GM19324 (cell line): ENCODE measurements at regions not wholly inside any gene's neighbourhood (a gene's known extent, or its start where the extent isn't known, plus 50 kb on each side); places are given as distances from the start of the nearest gene placed in this dataset.
"Not testable (repeated sequence)": the region's sequence is repeated elsewhere in the genome, so short reads cannot be mapped to it uniquely, and the experiment has no call there.

Experiments
- ATAC-seq: cut with Tn5 transposase; IDR thresholded peaks from one replicate; pipeline ENCODE4 v1.9.1; 2021; ENCODE audit warnings: mild to moderate bottlenecking, moderate library complexity; ENCODE audit not compliant: unreplicated experiment, low FRiP score

DNA sequence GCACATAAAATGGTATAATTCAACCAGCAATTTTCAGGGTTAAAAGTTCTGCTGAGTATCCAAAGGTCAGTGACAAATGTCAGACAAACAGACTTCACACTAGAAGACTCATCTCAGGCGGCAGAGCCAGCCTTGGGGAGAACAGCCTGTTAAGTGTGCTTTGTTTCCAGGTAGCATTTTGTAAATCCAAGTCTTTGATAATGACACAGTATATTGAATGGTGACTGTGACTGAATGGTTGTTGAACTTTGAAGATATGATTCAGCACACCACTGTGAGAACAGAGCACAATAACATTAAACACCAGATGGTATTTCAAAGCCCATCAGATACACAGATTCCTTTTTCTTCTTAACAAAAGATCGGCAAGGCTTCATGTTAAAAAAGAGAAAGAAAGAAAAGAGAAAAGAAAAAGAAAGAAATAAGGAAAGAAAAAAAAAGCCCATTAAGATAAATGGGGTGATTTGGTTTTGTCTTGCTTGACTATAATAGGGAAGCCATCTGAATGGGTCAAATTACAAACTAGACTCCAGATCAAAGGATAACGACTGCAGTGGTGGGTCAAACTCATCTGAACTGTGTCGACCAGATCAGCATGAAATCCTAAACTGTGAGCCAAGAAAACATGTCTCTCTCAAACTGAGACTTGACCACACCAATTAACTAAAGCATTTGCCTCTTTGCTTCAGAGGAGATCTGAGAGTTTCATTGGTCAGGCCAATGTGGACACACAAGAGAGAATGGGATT, 313.0 kb upstream of the ZNF608 start:
- ATAC-seq = no peak

DNA sequence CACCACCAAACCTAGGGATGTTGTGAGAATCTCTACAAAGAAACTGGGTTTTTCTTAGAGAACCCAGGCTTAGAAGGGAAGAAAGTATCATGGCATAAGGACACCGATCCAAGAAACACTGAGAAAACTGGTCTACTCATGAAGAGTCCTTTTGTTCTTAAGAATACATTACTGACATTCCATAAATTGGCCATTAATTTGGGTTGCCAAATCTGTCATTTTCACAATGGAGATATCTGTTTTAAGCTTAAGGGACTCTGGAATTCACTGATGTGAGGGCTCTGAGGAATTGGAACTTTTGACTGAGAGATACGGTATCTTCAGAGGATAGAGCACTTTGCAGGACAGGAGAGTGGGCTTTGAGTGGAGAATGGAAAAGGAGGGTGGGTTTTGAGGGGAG, 315.3 kb upstream of the ZNF608 start:
- no peak for ATAC-seq

DNA sequence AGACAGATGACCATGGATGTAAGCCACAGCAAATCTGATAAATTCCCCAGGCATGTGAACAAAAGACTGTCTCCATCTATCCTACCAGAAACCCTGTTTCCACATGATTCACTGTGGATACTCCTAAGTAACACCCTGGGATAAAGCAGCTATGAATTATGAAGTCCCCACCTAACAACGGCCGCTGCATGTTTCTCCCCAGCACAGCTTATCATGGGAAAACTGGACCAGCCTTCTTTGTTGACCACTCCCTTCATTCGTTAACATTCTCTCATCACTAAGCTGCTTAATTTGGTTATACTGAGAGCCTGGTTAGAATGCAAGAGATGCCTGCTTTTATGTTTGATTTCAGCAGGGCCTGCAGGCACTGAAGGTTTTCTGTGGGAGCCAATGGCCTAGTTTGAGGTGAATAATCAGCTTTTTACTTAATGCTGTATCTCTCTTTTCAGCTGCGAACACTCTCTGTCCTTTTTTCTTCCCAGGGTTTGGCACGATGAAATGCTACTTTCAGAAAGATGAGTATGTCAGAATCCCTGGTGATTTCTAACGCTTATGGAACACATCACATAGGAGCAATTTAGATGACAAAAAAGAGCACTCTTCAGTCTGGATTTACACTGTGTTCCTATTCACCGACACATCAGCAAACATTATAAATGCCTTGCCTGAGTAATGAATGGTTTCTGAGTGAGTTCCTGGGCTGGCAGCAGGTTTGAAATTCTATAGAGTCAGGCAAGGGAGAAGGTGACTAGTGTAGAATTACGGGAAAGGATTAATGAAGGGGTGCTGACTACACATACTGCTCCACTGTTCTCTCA, 318.4 kb upstream of the ZNF608 start:
- ATAC-seq = no peak

DNA sequence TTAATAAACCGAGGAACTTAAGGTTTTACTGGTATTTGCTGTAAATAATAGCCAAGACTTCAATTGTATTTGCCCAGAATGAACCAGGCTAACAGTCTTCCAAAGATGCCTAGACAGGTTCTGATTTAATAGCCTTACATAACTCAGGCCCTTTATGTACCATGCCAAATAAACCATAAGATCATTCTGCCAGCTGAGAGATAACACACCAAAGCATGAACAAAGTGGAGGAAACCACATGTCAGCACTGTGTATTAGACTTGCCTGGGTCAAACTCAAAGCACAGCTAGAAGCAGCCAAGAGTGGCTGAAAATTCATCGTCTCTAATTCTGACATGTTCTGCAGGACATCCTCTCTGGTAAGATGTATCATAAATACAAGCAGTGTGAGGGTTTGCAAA, 319.3 kb upstream of the ZNF608 start:
- no peak for ATAC-seq

DNA sequence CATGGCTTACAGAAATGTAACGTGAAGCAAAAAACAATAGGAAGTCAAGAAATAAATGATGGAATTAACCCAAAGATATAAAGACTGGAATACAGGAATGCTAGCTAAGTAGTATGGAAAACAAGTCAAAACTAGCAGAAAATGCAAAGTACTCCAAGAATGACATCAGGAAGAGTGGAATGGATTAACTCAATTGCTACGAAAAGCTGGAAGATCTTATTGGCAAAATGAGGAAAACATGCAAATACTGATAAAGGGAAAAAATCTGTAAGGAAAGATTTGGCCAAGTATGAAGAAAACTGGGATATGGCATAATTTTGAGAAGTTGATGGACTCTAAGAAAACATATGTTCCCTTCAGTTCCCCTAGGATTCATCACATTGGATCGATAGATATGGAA, 324.5 kb upstream of the ZNF608 start:
- no peak for ATAC-seq

DNA sequence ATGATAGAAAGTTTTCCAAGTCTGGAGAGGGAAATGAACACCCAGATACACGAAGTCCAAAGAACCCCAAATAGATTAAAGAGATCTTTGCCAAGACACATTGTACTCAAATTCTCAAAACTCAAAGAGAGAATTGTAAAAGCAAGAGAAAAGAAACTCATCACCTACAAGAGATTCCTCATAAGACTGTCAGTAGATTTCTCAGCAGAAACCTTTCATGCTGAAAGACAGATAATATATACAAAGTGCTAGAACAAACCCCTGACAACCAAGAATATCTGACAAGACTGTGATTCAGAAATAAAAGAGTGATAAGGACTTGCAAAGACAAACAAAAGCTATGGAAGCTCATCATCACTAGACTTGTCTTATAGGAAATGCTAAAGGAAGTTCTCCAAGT, 326.7 kb upstream of the ZNF608 start:
- no peak for ATAC-seq

DNA sequence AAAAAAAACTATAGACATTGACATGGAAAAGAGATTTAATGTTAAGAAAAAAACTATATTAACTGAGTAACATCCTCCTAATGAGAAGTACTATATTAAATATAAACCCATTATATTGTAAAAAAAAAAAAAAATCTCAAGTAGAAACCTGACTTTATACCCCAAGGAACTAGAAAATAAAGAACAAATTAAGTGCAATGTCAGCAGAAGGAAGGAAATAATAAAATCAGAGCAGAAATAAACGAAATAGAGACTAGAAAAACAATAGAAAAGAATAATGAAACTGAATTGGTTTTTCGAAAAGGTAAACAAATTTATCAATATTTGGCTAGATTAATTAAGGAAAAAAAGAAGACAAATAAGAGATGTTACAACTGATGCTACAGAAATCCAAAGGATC, 329.1 kb upstream of the ZNF608 start:
- ATAC-seq = no peak

DNA sequence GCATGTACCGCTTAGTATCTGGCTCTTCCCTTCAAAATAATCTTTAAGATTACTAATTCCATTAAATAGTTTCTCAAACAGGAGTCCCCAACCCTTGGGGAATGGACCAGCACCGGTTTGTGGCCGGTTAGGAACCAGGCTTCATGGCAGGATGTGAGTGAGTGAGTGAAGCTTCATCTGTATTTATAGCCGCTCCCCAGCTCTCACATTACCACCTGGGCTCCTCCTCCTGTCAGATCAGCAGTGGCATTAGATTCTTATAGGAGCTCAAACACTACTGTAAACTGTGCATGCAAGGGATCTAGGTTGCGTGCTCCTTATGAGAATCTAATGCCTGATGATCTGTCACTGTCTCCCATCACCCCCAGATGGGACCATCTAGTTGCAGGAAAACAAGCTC, 332.6 kb upstream of the ZNF608 start:
- not testable (repeated sequence) for ATAC-seq

DNA sequence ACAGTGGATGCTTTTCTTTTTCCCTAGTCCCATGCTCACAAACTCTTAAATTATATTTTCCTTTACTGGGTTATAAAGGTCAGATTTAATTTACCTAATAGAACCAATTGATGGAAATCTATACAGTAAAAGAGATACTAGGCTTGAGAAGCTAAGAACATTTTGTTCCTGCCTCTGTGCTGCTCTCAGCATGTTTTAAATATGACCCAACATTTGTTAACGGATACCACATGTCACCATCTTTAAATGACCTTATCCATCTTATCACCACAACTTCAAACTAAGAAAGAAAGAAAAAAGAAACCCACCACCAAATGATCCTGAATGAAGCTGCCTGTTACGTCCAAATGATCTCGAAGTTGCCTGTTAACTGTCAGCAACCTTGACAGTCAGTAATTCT, 334.7 kb upstream of the ZNF608 start:
- no peak for ATAC-seq

DNA sequence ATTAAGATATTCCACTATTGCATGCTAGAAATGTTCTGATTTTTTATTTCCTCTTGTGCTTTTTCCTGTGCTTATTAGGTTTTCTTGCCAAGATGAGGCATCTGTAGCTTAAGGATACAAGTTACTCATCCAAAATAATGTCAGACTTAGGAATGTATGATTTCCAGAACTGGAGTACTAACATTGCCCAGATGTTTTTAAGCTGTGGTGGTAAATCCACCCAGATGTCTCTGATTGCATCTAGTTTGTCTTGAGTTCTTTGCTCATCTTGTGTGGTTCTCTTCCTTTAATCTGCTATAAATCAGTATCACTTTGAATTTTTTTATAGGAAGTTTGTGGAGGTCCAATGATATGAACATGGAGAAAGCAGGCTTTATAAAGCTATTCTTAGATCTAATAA, 337.5 kb upstream of the ZNF608 start:
- ATAC-seq = no peak

DNA sequence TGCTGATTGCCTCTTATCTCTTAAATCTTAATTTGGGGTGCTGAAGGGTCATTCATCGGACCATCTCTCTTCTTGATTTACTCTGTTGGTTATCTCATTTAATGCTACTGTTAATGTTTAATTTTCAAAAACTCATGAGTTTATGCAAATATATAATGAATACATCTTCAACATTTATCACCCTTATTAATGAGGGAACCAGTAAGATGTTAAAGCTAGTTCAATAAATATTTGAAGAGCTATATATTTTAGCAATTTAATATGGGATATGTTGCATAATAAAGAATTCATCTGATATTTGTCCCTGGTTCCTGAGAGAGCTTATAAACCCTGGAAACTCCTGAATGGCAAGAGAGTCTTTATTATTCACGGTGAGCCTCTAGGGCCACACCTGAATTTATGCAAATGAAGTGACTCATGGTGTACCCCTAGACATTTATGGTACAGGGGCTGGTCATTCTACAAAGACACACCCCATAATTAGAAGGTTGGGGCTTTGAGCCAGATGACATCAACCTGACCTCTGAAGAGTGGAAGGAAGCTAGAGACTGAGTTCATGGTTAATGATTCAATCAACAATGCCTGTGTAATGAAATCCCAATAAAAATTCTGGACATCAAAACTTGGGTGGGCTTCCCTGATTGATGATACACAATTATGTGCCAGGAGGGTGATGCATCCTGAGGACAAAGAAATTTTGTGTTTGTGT, 339.5 kb upstream of the ZNF608 start:
- ATAC-seq = no peak

DNA sequence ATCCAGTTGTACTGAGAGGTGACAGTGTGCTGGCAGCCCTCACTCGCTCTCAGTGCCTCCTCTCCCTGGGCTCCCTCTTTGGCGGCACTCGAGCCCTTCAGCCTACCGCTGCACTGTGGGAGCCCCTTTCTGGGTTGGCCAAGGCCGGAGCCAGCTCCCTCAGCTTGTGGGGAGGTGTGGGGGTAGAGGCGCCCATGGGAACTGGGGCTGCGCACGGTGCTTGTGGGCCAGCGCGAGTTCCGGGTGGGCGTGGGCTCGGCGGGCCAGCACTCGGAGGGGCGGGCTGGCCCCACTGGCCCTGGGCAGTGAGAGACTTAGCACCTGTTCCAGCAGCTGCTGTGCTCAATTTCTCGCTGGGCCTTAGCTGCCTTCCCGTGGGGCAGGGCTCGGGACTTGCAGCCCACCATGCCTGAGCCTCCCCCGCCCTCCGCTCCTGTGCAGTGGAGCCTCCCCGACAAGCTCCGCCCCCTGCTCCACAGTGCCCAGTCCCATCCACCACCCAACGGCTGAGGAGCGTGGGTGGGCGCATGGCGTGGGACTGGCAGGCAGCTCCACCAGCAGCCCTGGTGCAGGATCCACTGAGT, 342.2 kb upstream of the ZNF608 start:
- no peak for ATAC-seq

DNA sequence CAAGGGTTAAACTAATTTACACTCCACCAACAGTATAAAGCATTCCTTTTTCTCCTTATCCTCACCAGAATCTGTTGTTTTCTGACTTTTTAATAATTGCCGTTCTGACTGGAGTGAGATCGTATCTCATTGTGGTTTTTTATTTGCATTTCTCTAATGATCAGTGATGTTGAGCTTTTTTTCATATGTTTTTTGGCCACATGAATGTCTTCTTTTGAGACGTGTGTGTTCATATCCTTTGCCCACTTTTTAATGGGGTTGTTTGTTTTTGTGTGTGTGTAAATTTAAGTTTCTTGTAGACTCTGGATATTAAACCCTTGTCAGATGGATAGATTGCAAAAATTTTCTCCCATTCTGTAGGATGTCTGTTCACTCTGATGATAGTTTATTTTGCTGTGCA, 345.7 kb upstream of the ZNF608 start:
- not testable (repeated sequence) for ATAC-seq

DNA sequence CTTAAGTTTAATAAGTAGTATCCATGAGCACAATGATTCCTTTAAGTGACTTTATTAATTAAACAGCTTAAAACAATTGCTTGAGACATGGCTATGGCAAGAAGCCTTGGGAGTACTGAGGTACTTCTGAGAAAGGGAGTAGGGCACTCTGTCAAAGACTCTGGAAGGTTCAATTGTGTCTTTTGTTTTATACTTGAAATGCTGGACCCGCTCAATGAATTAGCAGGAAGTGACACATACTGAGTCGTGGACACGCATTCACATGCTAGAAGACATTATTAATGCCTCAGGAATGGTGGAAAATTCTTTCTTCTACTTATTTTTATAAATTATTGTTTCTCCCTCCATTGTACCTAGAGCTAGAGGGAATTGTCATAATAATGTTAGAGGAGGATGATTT, 347.3 kb upstream of the ZNF608 start:
- no peak for ATAC-seq

DNA sequence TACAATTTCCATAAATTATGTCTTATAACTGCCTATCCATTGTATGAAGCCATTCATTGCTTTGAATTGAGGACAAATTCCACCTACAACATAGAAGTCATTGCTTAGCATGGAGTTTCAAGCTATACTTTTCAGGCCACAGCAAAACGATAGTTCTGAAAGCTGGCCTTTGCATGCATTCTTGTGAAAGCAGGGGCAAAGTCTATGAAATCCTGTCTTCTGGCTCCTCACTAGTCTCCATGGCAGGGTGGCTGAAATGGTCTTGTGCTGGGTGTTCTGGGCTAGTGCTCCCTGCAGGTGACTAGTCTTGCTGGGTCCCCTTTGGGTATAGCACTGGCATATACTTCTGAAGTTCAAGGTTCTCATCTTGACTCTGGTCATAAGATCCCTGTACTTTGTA, 353.9 kb upstream of the ZNF608 start:
- ATAC-seq = no peak

DNA sequence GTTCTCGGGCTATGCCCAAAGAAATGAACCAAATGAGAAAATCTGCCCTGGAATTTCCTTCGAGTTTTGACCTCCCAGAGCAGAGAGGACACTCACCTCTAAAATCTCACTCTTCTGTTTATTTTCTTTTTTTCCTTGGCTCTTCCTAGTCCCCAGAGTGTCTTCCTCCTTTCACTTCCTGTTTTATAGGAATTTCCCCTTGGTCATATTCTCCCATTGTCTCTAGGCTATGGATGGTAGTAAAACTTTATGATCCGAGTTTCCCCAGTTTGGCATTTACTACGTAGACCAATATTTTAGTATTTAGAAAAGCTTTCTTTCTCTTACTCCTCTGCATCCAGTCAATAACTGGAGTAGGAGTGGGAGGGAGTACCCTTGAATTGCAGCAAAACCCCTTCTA, 354.5 kb upstream of the ZNF608 start:
- ATAC-seq = no peak

DNA sequence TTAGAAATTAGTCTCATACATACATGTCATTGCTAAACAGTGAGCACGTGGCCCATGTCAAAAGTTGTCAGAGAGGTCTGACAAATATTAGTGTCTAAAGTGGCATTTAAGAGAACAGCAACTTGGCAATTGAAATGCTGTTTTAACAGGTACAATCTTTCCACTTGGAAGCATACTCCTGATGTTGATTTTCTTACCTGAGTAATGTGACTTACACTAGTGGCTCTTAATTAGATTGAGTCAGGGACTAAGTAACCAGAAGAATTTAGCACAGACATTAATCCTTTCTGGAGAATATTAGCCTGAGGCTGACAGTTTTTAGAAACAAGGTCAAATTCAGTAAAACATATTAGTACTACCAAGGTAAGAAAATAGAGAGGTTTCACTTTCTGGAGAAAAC, 357.0 kb upstream of the ZNF608 start:
- no peak for ATAC-seq

DNA sequence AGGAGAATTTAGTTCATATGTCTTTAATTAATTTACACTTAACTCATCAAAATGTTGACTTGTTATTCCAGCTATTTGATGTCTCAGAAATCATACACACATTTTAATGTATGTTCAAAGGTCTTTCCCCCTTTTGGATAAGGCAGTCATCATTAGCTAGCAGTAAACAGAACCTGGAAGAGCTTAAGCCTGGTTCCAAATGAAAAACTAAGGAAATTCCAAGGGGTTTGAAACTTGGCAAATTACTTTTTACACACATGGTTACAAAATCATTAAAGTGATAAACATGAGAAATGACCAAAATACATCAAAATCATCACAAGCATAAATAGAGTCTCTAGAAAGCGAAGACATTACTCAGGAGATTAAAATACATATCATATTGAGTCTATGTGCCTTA, 359.8 kb upstream of the ZNF608 start:
- ATAC-seq = no peak

DNA sequence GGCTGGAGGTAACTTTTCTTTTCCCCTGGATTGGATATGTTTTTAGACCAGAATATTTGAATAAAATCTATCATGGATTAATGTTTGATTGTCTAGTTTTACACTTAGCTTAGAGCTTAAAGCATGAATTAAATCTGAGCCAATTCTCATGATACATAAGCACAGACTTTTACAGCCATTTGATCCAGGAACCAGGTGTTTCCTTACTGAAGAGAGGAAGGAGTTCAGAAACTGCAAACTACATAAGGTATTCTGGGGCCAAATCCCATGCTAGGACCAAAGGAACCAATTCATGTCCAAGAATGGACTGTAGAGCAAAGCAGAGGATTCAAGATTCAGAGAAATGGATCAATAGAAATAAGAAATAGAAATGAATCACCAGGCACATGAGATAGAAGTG, 360.4 kb upstream of the ZNF608 start:
- no peak for ATAC-seq

DNA sequence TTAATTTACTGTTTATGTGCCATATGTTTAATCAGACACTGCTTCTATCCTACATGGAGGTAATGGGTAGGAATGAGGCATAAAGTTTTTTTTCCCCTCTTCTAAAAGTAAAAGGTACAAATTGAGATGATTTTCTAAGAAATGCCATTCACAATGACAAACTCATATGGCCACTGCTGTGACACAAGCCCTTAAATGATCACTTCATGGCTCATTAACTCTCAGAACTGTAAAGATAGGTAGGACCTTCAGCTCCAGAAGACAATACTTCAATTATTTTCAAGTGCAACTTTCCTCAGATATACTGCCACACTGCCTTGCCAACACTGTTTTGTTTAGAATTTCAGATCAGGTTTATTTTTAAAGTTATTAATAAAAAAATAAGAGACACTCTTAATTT, 362.9 kb upstream of the ZNF608 start:
- ATAC-seq = no peak

DNA sequence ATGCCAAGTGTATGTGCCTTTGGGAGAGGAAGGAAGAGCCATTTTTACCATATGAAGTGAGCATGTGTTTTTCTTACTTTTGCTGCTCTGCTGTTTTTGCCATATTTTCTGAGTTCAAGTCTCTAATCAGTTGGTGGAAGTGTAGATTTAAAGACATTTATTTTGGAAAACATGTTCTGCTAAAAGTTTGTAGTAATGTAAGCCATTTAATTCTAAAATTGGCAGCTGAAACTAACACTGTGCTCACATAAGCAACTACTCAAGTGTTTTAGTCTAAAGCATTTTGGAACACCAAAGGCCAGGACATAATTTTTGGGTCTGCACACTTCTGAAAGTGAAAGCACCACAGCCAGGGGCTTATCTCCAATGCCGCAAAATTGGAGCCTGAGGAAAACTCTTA, 363.4 kb upstream of the ZNF608 start:
- ATAC-seq = no peak
